ENCODE measurements at regions not wholly inside any gene's neighbourhood (a gene's known extent, or its start where the extent isn't known, plus 50 kb on each side); places are given as distances from the start of the nearest gene placed in this dataset.

- no peaks in the 10 kb centered on the region for H3K27me3 ChIP-seq
- H3K27ac ChIP-seq: no peak overlapping the region
- intact Hi-C loops (cut with DNase I): loop anchor here (10.0 kb wide), 2 partner anchors 444 to 566 kb away; partner anchors contain the start of gene APOBEC4
- no peaks in the 10 kb centered on the region for H3K4me1 ChIP-seq
- 65 to 97% methylated on average over 2 of the region's 2 CpGs for WGBS, 2 donors
- no peak for DNase-seq
- no peaks in the 10 kb centered on the region for H3K36me3 ChIP-seq
- no peak for TF ChIP-seq POLR2A (IDR thresholded peaks at IDR 0.05)
- TF ChIP-seq, protein P1, sequence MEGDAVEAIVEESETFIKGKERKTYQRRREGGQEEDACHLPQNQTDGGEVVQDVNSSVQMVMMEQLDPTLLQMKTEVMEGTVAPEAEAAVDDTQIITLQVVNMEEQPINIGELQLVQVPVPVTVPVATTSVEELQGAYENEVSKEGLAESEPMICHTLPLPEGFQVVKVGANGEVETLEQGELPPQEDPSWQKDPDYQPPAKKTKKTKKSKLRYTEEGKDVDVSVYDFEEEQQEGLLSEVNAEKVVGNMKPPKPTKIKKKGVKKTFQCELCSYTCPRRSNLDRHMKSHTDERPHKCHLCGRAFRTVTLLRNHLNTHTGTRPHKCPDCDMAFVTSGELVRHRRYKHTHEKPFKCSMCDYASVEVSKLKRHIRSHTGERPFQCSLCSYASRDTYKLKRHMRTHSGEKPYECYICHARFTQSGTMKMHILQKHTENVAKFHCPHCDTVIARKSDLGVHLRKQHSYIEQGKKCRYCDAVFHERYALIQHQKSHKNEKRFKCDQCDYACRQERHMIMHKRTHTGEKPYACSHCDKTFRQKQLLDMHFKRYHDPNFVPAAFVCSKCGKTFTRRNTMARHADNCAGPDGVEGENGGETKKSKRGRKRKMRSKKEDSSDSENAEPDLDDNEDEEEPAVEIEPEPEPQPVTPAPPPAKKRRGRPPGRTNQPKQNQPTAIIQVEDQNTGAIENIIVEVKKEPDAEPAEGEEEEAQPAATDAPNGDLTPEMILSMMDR (IDR thresholded peaks at IDR 0.05): no peak
- H3K9me3 ChIP-seq: no peaks in the 10 kb centered on the region
- no peak overlapping the region for H3K4me3 ChIP-seq (replicated peaks in 1 of 3)
These were observed 165.7 kb upstream of the C1orf21 start for GRCh38 chr1:184221087-184221486.

DNA sequence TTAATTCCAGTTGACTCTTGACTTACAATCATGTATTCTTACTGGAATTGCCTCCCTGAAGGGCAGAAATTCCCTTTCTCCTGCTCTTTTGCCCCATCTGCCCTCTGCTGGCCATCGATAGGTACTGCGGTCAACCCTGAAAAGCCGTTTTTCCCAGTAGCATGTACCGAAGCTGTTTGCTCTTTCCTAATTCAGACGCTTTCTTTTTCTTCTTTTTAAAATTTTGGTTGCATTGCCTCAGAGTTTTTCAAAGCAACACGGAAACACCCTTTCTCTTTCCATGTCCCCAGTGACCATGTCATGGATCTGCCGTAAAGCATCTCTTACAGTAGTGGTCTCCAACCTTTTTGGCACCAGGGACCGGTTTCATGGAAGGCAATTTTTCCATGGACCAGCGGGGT, 164.2 kb upstream of the C1orf21 start:
- Histone ChIP-seq H3K27ac (no peak overlapping the region), H3K4me1 (no peaks in the 10 kb centered on the region), H3K4me3 (replicated peaks in 1 of 3) (no peak overlapping the region), H3K36me3 (no peaks in the 10 kb centered on the region), H3K27me3 (no peaks in the 10 kb centered on the region), H3K9me3 (no peaks in the 10 kb centered on the region)
- TF ChIP-seq, protein P1 (IDR thresholded peaks at IDR 0.05): peak; percentile 78 to 96 (median 91)
- TF ChIP-seq POLR2A (IDR thresholded peaks at IDR 0.05): no peak
- WGBS, 2 donors: 28 to 29% methylated on average over 9 of the region's 9 CpGs
- intact Hi-C loops (cut with DNase I): loop anchor here (10.0 kb wide), 2 partner anchors 442 to 568 kb away; partner anchors contain the start of gene APOBEC4
- DNase-seq: peak; percentile 41 to 56

GRCh38 chr1:184223216-184223615, 163.6 kb upstream of the C1orf21 start:
- H3K4me1 ChIP-seq: no peaks in the 10 kb centered on the region
- intact Hi-C loops (cut with DNase I): loop anchor here (10.0 kb wide), 2 partner anchors 442 to 568 kb away; partner anchors contain the start of gene APOBEC4
- no peak overlapping the region for H3K4me3 ChIP-seq (replicated peaks in 1 of 3)
- whole genome bisulfite sequencing, 2 donors: 70 to 84% methylated on average over 8 to 11 of the region's 11 CpGs
- H3K27me3 ChIP-seq: no peaks in the 10 kb centered on the region
- no peak for TF ChIP-seq POLR2A (IDR thresholded peaks at IDR 0.05)
- TF ChIP-seq, protein P1 (IDR thresholded peaks at IDR 0.05): no peak
- no peaks in the 10 kb centered on the region for H3K36me3 ChIP-seq
- H3K27ac ChIP-seq: no peak overlapping the region
- peak in 1 of 2 donors; percentile 36 for DNase-seq
- H3K9me3 ChIP-seq: no peaks in the 10 kb centered on the region

- Histone ChIP-seq H3K9me3 (no peaks in the 10 kb centered on the region), H3K4me1 (no peaks in the 10 kb centered on the region), H3K4me3 (replicated peaks in 1 of 3) (no peak overlapping the region), H3K36me3 (no peaks in the 10 kb centered on the region), H3K27ac (no peak overlapping the region), H3K27me3 (no peaks in the 10 kb centered on the region)
- no peak for DNase-seq
- 91 to 93% methylated on average over 23 of the region's 23 CpGs for WGBS, 2 donors
- no peak for TF ChIP-seq POLR2A (IDR thresholded peaks at IDR 0.05)
- TF ChIP-seq, protein P1 (IDR thresholded peaks at IDR 0.05): no peak
- intact Hi-C loops (cut with DNase I): loop anchor here (5.0 to 10.0 kb wide), 3 partner anchors 148 to 571 kb away; partner anchors contain the start of gene APOBEC4
These were observed 161.3 kb upstream of the C1orf21 start for GRCh38 chr1:184225283-184226099.

GRCh38 chr1:184226100-184226487, 160.7 kb upstream of the C1orf21 start:
- Histone ChIP-seq H3K27ac (no peak overlapping the region), H3K4me1 (no peaks in the 10 kb centered on the region), H3K4me3 (replicated peaks in 1 of 3) (no peak overlapping the region), H3K36me3 (no peaks in the 10 kb centered on the region), H3K9me3 (no peaks in the 10 kb centered on the region), H3K27me3 (no peaks in the 10 kb centered on the region)
- TF ChIP-seq, protein P1 (IDR thresholded peaks at IDR 0.05): no peak
- no peak for TF ChIP-seq POLR2A (IDR thresholded peaks at IDR 0.05)
- 93 to 95% methylated on average over 15 of the region's 15 CpGs for WGBS, 2 donors
- intact Hi-C loops (cut with DNase I): loop anchor here (5.0 to 10.0 kb wide), 3 partner anchors 149 to 571 kb away; partner anchors contain the start of gene APOBEC4
- no peak for DNase-seq

All from thyroid gland (tissue), 4 donors.